Left renal pelvis (tissue), 4 donors: ENCODE measurements at regions not wholly inside any gene's neighbourhood (a gene's known extent, or its start where the extent isn't known, plus 50 kb on each side); places are given as distances from the start of the nearest gene placed in this dataset.
"Not testable (repeated sequence)": the region's sequence is repeated elsewhere in the genome, so short reads cannot be mapped to it uniquely, and the experiment has no call there.

Experiments used
- DNase-seq, 4 donors: peaks; one replicate each; pipeline ENCODE4 v3.0.0-alpha.2; 2013; ENCODE audit warnings: low read depth in 4 of 4, low spot score in 3 of 4

DNA sequence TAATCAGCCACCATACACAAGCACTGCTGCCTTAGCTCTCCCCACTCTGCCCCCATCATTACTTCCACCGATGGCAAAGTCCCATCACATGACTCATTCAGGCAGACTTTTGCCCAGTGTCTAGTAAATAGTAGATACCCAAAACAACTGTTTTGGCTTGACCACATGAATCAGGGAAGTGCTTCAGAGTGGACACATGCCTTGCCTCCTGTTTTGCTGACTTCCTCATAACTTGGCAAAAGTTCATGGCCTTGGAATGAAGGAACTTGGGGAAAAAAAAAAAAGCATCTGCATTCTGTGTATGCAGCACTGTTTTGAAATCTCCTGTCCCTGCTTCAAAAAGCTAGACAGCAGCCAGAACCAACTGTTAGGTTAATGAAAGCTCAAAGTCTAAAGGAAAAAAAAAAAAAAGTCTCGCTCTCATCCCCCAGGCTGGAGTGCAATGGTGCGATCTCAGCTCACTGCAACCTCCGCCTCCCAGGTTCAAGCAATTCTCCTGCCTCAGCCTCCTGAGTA, 335.3 kb downstream of the FAM181B start:
- no peak for DNase-seq

DNA sequence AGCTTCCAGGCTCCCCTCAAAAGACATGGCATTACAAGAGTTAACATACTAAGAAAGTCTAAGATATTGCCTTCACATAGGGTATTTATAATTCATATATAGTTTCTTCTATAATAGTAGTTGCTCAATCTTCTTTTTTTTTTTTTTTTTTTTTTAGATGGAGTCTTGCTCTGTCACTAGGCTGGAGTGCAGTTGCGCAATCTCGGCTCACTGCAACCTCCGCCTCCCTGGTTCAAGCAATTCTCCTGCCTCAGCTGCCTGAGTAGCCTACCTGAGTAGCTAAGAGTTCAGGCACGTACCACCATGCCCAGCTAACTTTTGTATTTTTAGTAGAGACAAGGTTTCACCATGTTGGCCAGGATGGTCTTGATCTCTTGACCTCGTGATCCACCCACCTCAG, 337.0 kb downstream of the FAM181B start:
- not testable (repeated sequence) for DNase-seq

- no peak for DNase-seq
These were observed 349.4 kb downstream of the FAM181B start for GRCh38 chr11:82384308-82384707.

DNA sequence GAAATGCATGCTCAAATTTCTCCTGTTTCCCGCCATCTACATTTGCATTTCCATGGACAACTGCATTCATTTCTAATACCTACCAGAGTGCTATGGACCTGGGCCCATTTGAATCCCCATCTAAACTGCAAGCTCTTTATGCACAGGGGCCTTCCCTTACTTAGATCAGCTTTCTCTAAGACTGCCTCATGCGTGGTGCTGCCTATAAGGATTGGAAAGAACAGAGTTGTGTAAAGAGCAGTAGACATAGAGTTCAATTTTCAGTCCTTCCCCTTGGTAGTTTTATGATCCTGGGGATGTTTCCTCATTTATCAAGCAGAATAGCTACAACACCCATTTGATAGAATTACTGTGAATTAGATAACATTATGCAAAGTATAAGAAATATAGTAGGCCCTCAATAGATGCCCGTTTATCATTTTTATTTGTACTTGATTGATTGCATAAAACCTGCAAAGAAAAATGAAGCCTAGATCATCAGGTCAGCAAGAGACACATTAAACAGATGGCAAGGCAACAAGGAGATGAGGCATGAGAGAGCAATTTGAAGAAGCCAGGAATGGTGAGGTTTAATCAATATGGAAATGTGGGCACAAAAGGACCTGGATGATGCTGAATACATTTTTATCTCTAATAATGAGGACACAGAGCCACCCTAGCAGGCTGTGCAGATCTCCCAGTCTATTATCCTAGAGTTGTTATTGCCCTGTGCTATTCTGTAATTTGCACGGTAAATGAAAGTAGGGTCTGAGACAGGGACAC, 359.7 kb downstream of the FAM181B start:
- no peak for DNase-seq

DNA sequence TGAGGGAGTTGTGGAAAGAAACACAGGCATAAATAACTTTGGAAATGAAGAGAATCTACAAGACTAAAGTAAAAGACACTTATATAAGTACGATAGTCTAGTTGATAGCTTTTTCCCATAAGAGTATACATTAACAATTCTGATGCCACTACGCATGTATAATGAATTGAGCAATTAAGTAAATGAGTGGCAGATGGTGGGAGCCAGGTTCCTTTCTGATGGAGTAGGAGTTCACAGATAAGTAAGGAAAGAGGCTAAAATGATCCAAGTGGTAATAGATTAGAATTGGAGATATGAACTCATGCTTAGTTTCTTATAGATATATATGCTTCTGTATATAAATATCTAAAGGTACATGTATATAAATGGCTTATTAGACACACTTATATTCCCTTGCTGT, 368.3 kb downstream of the FAM181B start:
- DNase-seq = no peak

DNA sequence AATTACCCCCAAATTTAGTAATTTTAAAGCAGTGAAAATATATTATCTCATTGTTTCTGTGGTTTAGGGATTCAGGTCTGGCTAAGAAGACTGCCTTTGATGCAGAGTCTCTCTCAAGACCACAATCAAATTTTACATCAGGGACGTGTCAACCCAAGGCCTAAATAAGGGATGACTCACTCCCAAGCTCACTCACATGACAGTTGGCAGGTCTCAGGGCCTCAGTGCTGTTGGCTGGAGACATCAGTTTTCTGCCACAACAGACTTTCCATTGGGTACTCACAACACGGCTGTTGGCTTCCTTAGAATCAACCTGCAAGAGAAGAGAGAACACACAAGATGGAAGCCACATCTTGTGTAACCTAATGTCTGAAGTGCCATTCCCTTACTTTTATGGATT, 377.3 kb downstream of the FAM181B start:
- no peak for DNase-seq

DNA sequence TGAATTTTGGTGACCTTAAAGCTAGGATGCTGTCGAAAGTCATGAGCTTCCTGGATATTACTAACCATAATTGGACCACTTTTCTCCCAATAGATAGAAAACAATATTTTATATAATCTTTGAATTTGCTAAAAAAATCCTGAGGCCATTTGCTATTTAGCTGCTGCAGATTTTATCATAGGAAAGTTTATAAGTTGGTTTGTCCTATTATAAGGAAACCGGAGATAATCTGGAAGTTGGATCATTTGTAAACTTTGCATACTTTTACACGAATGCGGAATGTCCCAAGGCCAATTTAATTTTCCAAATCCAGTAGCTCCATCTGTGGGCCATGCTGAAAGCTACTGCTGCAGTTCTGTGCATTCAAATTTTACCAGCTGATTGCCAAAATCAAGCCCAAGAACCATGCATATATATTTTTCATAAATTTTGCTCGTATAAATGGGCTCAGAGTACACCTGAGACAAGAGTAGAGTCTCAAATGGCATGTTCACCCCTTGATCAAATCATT, 378.3 kb downstream of the FAM181B start:
- DNase-seq = no peak

GRCh38 chr11:82326853-82327252, 406.8 kb downstream of the FAM181B start:
- DNase-seq = no peak

DNA sequence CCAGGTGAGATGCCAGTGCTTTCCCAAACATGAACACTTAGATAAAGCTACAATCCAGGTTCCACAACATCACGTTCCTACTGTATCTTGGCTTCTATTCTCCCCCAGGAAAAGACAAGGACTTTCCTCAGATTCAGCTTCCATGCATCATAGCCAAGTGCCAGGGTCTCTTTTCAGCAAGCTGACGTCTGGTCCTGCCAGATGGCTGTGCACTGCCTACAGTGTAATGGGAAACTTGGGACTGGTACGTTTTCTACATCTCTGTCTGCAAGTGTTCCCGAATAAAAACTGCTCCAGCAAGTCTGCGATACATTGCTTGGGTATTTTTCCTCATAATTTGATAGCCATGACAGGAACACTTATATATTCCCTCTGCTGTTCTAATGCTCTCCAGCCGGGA, 412.5 kb downstream of the FAM181B start:
- DNase-seq = no peak

DNA sequence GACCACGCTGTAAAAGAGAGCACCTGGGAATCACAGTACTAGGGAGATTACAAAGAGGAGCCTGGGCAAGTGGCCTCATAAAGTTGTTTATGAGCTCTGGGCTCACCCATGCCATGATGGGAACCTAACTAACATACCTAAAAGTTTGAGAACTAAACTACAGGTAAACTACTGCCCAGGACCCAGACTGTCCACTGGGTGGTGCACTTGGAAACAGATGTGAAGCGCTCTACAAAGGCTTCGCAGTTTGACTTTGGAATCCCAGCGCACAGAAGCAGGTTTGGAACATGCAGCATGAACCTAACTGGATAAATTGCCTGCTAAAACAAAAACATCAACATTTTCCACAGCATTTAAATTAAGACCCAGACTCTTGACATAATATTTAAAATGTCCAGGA, 418.6 kb downstream of the FAM181B start:
- peak; percentile 5 to 19 (median 15) for DNase-seq

GRCh38 chr11:82308979-82309378, 424.7 kb downstream of the FAM181B start:
- DNase-seq = no peak

DNA sequence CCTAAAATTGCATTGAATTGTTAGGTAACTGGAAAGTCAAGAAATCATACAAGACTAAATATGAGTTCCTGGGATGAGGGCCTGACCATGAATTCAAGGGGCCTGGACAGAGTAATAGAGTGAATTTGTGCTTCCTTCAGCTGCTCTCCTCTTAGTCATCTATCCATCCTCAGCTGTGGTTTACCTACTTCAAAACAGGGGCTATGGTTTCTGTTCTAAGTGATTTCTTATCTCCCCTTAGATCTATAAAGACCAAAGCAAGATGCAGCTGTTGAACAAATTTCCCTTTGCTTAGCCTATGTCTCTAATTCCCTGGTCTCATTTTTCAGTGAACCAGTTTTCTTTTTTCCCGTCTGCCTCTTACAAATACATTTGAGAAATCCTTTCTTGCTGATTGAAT, 428.5 kb downstream of the FAM181B start:
- DNase-seq = no peak

GRCh38 chr11:82303671-82304070, 430.0 kb downstream of the FAM181B start:
- no peak for DNase-seq

GRCh38 chr11:82288471-82288870, 445.2 kb downstream of the FAM181B start:
- DNase-seq = no peak

DNA sequence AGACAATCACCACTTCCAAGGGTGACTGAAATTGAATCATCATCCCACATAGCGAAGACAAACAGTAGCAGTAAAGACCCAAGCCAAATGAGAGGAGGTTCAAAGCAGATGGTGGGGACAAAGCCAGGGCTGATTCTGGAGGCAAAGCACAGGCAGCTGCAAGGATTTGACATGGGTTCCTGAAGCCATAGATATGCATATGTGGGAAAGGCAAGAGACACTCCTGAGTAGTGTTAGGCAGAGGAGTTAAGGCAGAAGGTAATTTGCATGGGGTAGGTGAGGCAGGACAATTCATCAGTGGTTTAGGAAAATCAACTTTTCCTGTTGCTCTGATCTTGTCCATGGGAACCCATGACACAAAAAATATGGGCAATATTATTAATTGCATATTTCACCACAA, 462.8 kb downstream of the FAM181B start:
- no peak for DNase-seq

- DNase-seq = no peak
These were observed 465.0 kb downstream of the FAM181B start for GRCh38 chr11:82268627-82269026.

DNA sequence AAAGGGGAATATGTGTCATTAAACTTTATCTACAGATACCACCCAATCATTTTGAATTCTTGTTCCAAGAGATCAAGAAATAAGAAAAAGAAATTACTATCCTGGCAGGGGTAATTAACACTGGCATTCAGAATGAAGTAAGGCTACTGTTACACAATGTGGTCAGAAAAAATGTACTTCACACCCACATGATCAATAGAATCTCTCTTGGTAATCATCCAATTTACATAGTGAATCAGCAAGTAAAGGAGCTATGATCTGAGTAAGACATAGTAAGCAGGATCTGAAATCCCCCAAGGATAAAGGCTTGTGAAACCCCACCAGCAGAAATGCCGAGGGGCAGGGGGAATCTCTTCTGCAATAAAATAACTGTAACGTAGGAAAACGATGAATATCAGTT, 466.5 kb downstream of the FAM181B start:
- DNase-seq = no peak

GRCh38 chr11:82261367-82261766, 472.3 kb downstream of the FAM181B start:
- DNase-seq = no peak

- DNase-seq = no peak
These were observed 483.6 kb downstream of the FAM181B start for GRCh38 chr11:82250047-82250446.

GRCh38 chr11:82246926-82247325, 486.7 kb downstream of the FAM181B start:
- no peak for DNase-seq

DNA sequence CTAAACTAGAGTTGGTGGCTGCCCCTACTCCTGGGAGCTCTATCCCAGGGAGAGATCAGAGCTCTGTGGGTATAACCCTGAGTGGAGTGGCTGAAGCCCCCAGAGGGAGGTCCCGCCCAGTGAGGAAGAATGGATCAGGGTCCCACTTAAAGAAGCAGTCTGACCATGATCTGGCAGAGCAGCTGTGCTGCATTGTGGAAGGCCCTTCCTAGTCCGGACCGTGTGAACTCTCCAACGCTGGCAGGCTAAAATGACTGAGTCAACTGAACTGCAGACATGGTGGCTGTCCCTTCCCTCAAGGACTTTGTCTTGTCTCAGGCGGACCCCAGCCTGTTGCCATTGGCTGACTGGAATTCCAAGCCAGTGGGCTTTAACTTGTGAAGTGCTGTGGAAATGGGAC, 494.2 kb downstream of the FAM181B start:
- DNase-seq = no peak

- no peak for DNase-seq
These were observed 499.4 kb downstream of the FAM181B start for GRCh38 chr11:82234256-82234655.

DNA sequence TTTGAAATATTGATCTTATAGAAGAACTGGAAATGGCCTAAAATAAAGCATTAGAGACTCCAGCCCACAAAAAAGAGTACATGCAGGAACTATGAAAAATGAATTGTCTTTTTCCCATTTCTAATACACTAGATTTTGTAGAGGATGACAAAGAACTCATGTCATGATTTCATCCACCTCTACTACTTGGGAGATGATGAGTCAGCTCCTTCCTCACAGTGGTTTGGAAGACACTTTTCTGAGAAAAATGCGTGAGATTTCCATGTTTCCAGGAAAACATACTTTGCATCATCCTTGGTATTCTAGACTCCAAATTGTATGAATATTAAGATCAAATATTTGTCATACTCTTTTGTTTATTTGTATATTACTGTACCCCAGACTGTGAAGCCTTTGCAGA, 500.5 kb downstream of the FAM181B start:
- no peak for DNase-seq
